ENCODE measurements at regions not wholly inside any gene's neighbourhood (a gene's known extent, or its start where the extent isn't known, plus 50 kb on each side); places are given as distances from the start of the nearest gene placed in this dataset.

GRCh38 chr4:100872811-100873210 is 355.0 kb upstream of the EMCN start:
- dilution Hi-C loops (cut with MboI; ENCODE audit: extremely low pct_ligation_motif_present, low sequenced_read_pairs): no loop called here
- Histone ChIP-seq H3K79me2 (ENCODE audit: control insufficient read depth, insufficient read depth, low read length) (no peaks in the 10 kb centered on the region), H3K4me2 (ENCODE audit: insufficient read depth, low read length) (no peak overlapping the region), H3K4me3 (replicated peaks in 1 of 3; ENCODE audit: insufficient read depth in 1 of 3, low read depth in 1 of 3, low read length in 3 of 3) (no peak overlapping the region), H2AFZ (ENCODE audit: low read depth, low read length) (no peak overlapping the region), H3K36me3 (ENCODE audit: control insufficient read depth in 2 of 2, extremely low read depth in 1 of 2, insufficient read depth in 2 of 2, low read length in 2 of 2) (no peaks in the 10 kb centered on the region), H3K9ac (replicated peaks; ENCODE audit: extremely low read depth, insufficient read depth, low read length) (no peak overlapping the region), H3K27ac (ENCODE audit: insufficient read depth, low read depth, low read length) (no peak overlapping the region), H3K27me3 (ENCODE audit: control insufficient read depth in 2 of 2, insufficient read depth in 2 of 2, low read length in 2 of 2) (no peaks in the 10 kb centered on the region), H4K20me1 (replicated peaks; ENCODE audit: control insufficient read depth, extremely low read depth, insufficient read depth, low read length) (no peaks in the 10 kb centered on the region), H3K9me1 (replicated peaks; ENCODE audit: control insufficient read depth, extremely low read depth, insufficient read depth, low read length) (no peaks in the 10 kb centered on the region), H3K4me1 (ENCODE audit: control insufficient read depth, extremely low read depth, insufficient read depth, low read length) (no peaks in the 10 kb centered on the region), H3K9me3 (replicated peaks; ENCODE audit: control insufficient read depth, insufficient read depth, low read length) (no peaks in the 10 kb centered on the region)
- TF ChIP-seq EZH2 (IDR thresholded peaks at IDR 0.05; ENCODE audit: borderline replicate concordance, low read depth, low read length, severe bottlenecking): no peak
- no peak for TF ChIP-seq POLR2AphosphoS5 (IDR thresholded peaks at IDR 0.05; ENCODE audit: insufficient read depth, low read depth, low read length)
- no peak for TF ChIP-seq POLR2A (IDR thresholded peaks at IDR 0.05; ENCODE audit: low read depth, low read length)
- no peak for TF ChIP-seq CTCF (IDR thresholded peaks at IDR 0.05; ENCODE audit: extremely low read depth in 1 of 2, insufficient read depth in 1 of 2, low read depth in 1 of 2, low read length in 2 of 2)
- TF ChIP-seq FOS (IDR thresholded peaks at IDR 0.05; ENCODE audit: borderline replicate concordance, insufficient read depth, low read length): no peak
- no peak for TF ChIP-seq MAX (IDR thresholded peaks at IDR 0.05; ENCODE audit: insufficient read depth, insufficient read length)
- no peak for TF ChIP-seq MYC (IDR thresholded peaks at IDR 0.05; ENCODE audit: low read depth, low read length)
- no peak for TF ChIP-seq GATA2 (IDR thresholded peaks at IDR 0.05; ENCODE audit: insufficient read depth, insufficient read length, low read depth, low read length)
- no peak for TF ChIP-seq JUN (IDR thresholded peaks at IDR 0.05; ENCODE audit: borderline replicate concordance, insufficient read depth, insufficient read length, low read depth)
- FAIRE-seq: no peak
- intact Hi-C loops (cut with micrococcal nuclease): no loop called here
- CTCF ChIA-PET: interaction anchor here (1.2 kb wide), 1 partner anchor 9 kb away, joined by 3 read pairs; no protein-coding TSS in a partner anchor
- no TSS peak for BruUV-seq (replicated peaks)
- no peak for DNase-seq (ENCODE audit: low read depth, low spot score)
- POLR2A ChIA-PET: no interaction called here

Measured in endothelial cell of umbilical vein (primary cell).